OCI-LY3 (cell line): ENCODE measurements at regions not wholly inside any gene's neighbourhood (a gene's known extent, or its start where the extent isn't known, plus 50 kb on each side); places are given as distances from the start of the nearest gene placed in this dataset.

Source experiments
- EZH2phosphoT487 ChIP-seq: fragments of 200-600 bp; shearing (Covaris generic); IDR thresholded peaks from 2 replicates; pipeline ENCODE4 v1.6.1; 2018; ENCODE audit warnings: antibody characterized with exemption, mixed run types, low read depth
- TF ChIP-seq, protein P1 (sequence below): fragments of 200-600, 300-600 bp; sonication (generic); IDR thresholded peaks from 2 replicates; pipeline ENCODE4 v1.5.1; 2014; ENCODE audit warnings: antibody characterized with exemption, low read length, low read depth

DNA sequence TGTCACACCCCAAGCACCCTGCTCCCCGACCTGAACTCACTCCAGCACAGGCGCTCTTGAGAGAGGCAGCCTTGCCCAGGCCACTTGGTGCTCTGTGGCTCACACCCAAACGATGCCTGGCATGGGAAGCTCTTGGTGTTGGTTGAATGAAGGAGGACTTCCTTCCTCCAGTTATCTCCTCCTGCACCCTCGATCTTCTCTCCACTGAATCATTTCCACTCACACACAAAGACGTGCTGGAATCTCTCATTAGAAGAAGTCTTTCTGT lies 90.5 kb upstream of the TRIM2 start:
- TF ChIP-seq, protein P1, sequence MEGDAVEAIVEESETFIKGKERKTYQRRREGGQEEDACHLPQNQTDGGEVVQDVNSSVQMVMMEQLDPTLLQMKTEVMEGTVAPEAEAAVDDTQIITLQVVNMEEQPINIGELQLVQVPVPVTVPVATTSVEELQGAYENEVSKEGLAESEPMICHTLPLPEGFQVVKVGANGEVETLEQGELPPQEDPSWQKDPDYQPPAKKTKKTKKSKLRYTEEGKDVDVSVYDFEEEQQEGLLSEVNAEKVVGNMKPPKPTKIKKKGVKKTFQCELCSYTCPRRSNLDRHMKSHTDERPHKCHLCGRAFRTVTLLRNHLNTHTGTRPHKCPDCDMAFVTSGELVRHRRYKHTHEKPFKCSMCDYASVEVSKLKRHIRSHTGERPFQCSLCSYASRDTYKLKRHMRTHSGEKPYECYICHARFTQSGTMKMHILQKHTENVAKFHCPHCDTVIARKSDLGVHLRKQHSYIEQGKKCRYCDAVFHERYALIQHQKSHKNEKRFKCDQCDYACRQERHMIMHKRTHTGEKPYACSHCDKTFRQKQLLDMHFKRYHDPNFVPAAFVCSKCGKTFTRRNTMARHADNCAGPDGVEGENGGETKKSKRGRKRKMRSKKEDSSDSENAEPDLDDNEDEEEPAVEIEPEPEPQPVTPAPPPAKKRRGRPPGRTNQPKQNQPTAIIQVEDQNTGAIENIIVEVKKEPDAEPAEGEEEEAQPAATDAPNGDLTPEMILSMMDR, result no peak
- TF ChIP-seq EZH2phosphoT487, result no peak
